ENCODE measurements at regions not wholly inside any gene's neighbourhood (a gene's known extent, or its start where the extent isn't known, plus 50 kb on each side); places are given as distances from the start of the nearest gene placed in this dataset.
"Not testable (repeated sequence)": the region's sequence is repeated elsewhere in the genome, so short reads cannot be mapped to it uniquely, and the experiment has no call there.

DNA sequence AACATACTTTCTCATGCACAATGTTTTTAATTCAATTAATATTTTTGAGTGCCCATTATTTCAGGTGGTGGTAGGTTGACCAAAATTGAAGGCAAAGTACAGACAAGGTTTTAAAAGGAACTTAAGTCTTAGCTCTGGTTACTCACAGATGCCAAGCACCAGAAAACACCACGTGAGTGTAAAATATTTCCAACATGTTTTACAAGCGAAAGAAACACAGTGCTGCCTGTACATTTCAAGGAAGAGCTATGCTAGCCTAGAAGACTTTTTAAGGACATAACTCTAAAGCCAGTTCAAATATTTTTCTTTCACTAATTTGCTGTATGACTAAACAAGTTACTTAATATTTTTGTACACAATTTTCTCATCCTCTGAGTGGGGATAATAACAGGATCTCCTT lies 736.4 kb upstream of the GOT2 start:
- Histone ChIP-seq H3K9me3 (ENCODE audit: low read depth) (no peaks in the 10 kb centered on the region), H3K4me1 (ENCODE audit: low read depth) (no peaks in the 10 kb centered on the region), H3K27ac (no peak overlapping the region), H3K4me3 (no peak overlapping the region), H3K36me3 (no peaks in the 10 kb centered on the region), H3K27me3 (no peaks in the 10 kb centered on the region)
- DNase-seq (ENCODE audit: low read depth in 1 of 2, low spot score in 1 of 2), result no peak
- no peak for TF ChIP-seq CTCF (IDR thresholded peaks at IDR 0.05; ENCODE audit: low read depth, low read length)

- Histone ChIP-seq H3K27ac (no peak overlapping the region), H3K4me3 (no peak overlapping the region), H3K27me3 (no peaks in the 10 kb centered on the region), H3K36me3 (no peaks in the 10 kb centered on the region), H3K4me1 (ENCODE audit: low read depth) (no peaks in the 10 kb centered on the region), H3K9me3 (ENCODE audit: low read depth) (no peaks in the 10 kb centered on the region)
- no peak for TF ChIP-seq CTCF (IDR thresholded peaks at IDR 0.05; ENCODE audit: low read depth, low read length)
- DNase-seq (ENCODE audit: low read depth in 1 of 2, low spot score in 1 of 2), result no peak
Measured at GRCh38 chr16:59469266-59469665, 735.1 kb upstream of the GOT2 start.

- H3K27me3 ChIP-seq, result no peaks in the 10 kb centered on the region
- no peak for DNase-seq (ENCODE audit: low read depth in 1 of 2, low spot score in 1 of 2)
- H3K9me3 ChIP-seq (ENCODE audit: low read depth), result no peaks in the 10 kb centered on the region
- H3K4me3 ChIP-seq, result no peak overlapping the region
- no peak for TF ChIP-seq CTCF (IDR thresholded peaks at IDR 0.05; ENCODE audit: low read depth, low read length)
- no peak overlapping the region for H3K27ac ChIP-seq
- H3K36me3 ChIP-seq, result no peaks in the 10 kb centered on the region
- no peaks in the 10 kb centered on the region for H3K4me1 ChIP-seq (ENCODE audit: low read depth)
Measured at GRCh38 chr16:59463776-59464175, 729.7 kb upstream of the GOT2 start.

DNA sequence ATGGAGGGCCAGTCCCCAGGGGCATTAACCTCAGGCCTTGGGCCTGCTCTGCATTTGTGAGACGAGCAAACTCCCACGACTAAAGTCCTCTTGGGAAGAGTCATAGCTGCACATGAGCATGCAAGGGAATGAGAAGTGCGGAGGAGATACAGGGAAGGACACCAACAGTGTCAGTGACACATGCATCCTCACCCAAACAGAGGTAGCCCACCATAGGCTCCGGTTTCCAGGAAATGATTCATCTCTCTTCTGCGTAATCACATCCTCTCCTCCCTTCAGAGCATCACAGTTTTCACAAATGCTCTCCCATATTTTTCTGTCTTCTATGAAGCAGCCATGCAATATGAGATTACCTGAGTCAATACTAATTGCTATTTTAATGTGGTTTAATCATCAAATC lies 725.7 kb upstream of the GOT2 start:
- TF ChIP-seq CTCF (IDR thresholded peaks at IDR 0.05; ENCODE audit: low read depth, low read length), result no peak
- Histone ChIP-seq H3K9me3 (ENCODE audit: low read depth) (no peaks in the 10 kb centered on the region), H3K27ac (no peak overlapping the region), H3K4me3 (no peak overlapping the region), H3K36me3 (no peaks in the 10 kb centered on the region), H3K4me1 (ENCODE audit: low read depth) (no peaks in the 10 kb centered on the region), H3K27me3 (no peaks in the 10 kb centered on the region)
- DNase-seq (ENCODE audit: low read depth in 1 of 2, low spot score in 1 of 2), result no peak

DNA sequence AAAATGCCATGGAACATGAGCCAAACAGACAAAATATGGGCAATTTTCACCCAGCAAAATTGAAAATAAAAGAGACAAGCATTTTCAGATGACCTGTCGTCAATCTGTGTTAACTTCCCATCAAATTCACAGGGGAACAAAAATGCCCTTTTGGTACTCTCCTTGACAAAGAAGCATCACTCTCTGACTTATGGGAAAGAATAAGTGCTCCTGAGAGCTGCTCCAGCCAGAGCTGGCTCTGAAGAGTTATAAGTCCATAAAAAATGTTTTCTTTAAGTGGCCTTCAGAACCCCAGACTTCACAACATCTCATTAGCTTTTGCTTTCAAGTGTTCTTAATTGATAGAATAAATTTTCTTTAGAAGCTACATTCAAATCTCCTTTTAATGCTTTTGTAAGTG lies 721.4 kb upstream of the GOT2 start:
- TF ChIP-seq CTCF (IDR thresholded peaks at IDR 0.05; ENCODE audit: low read depth, low read length), result no peak
- H3K27me3 ChIP-seq, result no peaks in the 10 kb centered on the region
- H3K36me3 ChIP-seq, result no peaks in the 10 kb centered on the region
- H3K4me3 ChIP-seq, result no peak overlapping the region
- H3K4me1 ChIP-seq (ENCODE audit: low read depth), result no peaks in the 10 kb centered on the region
- DNase-seq (ENCODE audit: low read depth in 1 of 2, low spot score in 1 of 2), result no peak
- no peak overlapping the region for H3K27ac ChIP-seq
- no peaks in the 10 kb centered on the region for H3K9me3 ChIP-seq (ENCODE audit: low read depth)

DNA sequence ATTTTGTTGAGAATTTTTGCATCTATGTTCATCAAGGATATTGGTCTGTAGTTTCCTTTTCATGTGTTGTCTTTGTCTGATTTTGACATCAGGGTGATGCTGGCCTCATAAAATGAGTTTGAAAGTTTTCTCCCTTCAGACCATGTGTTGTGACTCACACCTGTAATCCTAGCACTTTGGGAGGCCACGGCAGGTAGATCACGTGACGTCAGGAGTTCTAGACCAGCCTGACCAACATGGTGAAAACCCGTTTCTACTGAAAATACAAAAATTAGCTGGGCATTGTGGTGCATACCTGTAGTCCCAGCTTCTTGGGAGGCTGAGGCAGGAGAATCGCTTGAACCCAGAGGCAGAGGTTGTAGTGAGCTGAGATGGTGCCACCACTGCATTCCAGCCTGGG lies 716.4 kb upstream of the GOT2 start:
- H3K9me3 ChIP-seq (ENCODE audit: low read depth); H3K4me3 ChIP-seq; H3K4me1 ChIP-seq (ENCODE audit: low read depth); H3K27ac ChIP-seq; DNase-seq (ENCODE audit: low read depth in 1 of 2, low spot score in 1 of 2); H3K36me3 ChIP-seq; H3K27me3 ChIP-seq: not testable (repeated sequence)

All from cardiac muscle cell (in vitro differentiated cells and primary cell).